Retinal pigment epithelial cell (primary cell): ENCODE measurements at regions not wholly inside any gene's neighbourhood (a gene's known extent, or its start where the extent isn't known, plus 50 kb on each side); places are given as distances from the start of the nearest gene placed in this dataset.
"Not testable (repeated sequence)": the region's sequence is repeated elsewhere in the genome, so short reads cannot be mapped to it uniquely, and the experiment has no call there.

Experiments
- DNase-seq: peaks from one replicate; pipeline ENCODE4 v3.0.0-alpha.2; 2010; ENCODE audit warnings: low read depth
- H3K4me3 ChIP-seq: 2 replicates; pipeline ENCODE4 v1.5.1; 2011; ENCODE audit warnings: mild to moderate bottlenecking, low read length, control low read depth, moderate library complexity
- TF ChIP-seq, protein P1 (sequence below): conservative IDR thresholded peaks from 2 replicates; pipeline ENCODE4 v1.5.1; 2011; ENCODE audit warnings: low read depth, low read length, control low read depth, inconsistent platforms

DNA sequence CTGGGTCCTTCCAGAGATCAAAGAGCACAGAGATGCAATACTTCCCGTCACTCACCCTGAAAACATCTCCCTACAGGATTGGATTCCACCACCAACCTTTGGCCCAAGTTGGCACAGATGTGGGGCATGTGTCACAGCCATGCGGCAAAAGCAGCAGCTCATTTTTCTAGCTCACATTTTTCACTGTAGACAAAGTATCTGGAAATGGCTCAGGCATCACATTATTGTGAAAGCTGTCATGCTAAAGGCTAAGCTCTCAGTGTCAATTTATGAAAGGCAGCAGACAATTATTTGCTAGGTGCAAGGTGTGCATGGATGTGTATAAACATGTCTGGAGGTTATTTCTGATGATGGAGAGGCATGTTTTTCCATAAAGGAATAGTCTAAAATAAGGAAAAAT, 213.3 kb upstream of the PRNP start:
- DNase-seq, result no peak
- TF ChIP-seq, protein P1, sequence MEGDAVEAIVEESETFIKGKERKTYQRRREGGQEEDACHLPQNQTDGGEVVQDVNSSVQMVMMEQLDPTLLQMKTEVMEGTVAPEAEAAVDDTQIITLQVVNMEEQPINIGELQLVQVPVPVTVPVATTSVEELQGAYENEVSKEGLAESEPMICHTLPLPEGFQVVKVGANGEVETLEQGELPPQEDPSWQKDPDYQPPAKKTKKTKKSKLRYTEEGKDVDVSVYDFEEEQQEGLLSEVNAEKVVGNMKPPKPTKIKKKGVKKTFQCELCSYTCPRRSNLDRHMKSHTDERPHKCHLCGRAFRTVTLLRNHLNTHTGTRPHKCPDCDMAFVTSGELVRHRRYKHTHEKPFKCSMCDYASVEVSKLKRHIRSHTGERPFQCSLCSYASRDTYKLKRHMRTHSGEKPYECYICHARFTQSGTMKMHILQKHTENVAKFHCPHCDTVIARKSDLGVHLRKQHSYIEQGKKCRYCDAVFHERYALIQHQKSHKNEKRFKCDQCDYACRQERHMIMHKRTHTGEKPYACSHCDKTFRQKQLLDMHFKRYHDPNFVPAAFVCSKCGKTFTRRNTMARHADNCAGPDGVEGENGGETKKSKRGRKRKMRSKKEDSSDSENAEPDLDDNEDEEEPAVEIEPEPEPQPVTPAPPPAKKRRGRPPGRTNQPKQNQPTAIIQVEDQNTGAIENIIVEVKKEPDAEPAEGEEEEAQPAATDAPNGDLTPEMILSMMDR, result no peak
- H3K4me3 ChIP-seq, result no peak overlapping the region

DNA sequence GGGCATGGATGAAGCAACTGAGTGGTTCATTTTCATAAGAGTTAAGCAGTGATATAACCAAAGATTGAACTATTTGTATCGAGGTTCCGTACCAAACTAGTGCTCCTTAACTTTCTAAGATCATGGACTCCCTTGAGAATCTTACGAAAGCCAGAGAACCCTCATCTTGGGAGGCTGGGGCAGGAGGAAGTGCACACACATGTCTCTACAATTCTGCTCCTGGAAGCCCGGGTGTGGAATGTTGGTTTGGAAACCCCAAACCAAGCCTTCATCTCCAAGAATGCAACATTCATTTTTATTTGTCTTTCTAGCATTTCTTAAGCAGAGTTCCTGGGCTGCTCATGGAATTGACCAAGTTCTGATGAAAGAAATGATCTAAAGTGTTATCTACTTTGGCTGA, 215.0 kb upstream of the PRNP start:
- no peak for DNase-seq
- TF ChIP-seq, protein P1, result no peak
- no peak overlapping the region for H3K4me3 ChIP-seq

DNA sequence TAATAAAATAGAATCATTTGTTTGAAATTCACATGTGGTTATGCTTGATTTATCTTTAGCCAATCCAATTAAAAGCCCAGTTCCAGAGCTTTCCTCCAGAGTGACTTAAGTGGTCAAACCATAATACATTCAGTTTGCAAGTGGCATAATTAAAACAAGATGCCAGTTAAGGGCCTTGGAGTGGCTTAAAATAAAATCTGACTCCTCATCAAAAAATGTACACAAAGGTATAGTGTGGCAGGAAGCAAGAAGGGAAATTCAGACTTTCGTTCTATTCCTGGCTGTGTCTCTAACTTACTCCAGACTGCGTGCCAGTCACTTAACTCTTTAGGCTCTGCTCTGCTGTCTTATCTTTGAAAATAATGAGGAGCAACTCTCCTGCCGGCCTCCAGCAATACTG, 215.9 kb upstream of the PRNP start:
- peak; percentile 45 for DNase-seq

DNA sequence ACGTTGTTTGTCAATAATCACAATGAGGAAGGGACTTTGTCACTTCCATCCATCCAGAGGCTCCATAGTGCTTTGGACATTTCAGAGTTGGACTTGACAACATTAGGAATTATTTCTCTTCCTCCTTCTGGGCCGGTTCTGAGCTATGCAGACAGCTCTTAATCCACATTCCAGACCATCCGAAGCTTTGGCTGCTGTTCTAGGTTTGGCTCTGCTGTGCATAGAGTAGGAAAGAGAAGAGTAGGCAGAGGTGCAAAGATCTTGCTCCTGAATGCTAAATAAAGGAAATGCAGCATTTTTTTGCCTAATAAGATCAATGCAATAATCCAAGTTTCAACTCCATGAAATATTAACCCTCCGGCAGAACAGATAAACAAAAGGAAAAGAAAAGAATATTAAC, 216.3 kb upstream of the PRNP start:
- TF ChIP-seq, protein P1, result no peak
- H3K4me3 ChIP-seq, result no peak overlapping the region
- DNase-seq, result no peak

More for the DNA sequence above, 215.9 kb upstream of the PRNP start:
- TF ChIP-seq, protein P1, result no peak
- H3K4me3 ChIP-seq, result no peak overlapping the region

DNA sequence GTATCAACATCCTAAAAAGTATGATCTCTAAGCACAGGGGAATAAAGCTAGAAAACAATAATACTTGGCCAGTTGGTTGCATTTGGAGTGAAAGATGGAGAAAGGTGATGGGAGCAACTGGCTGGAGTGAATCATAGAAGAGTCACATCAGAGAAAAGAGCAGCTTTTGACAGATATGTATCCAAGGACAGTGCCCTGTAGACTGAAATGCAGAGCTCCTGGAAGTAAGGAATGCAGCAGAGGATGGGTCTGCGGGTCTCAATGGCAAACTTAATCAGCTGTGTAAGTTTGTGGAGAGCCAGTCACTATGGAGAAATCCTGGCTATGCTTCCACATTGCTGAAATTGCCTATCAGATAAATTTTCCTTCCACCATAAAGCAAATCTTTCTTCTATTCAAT, 218.1 kb upstream of the PRNP start:
- no peak overlapping the region for H3K4me3 ChIP-seq
- DNase-seq, result no peak
- TF ChIP-seq, protein P1, result no peak

DNA sequence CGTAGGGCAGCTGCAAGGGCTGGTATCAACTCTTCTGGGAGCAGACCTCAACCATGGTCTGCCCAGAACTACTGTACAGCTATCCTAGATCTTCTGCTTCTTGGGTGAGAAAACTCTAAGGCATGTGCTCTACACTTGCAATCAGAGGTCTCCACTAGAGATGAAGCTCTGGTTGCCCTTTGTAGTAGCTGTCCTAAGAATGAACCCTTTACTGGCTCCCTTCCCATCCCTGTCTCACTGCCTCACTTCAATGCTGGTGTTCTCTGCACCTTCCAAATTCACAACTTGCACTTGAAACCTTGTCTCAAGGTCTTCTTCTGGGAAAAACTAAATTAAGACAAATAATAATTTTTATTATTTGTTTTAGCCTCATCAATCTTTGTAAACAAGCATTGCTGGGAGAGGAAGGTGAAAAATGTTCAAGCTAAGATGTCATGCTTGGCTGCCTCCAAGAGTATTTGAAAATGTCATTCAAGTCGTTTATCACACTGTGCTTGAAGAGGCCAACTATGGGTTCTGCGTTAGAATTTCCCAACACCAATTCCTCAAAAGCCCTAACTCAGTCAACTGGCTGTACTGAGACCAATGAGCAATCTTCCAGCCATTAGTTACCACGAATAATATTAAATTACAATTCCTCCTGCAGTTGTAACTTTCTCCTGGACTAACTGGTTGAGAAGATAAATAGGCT, 216.9 kb upstream of the ADRA1D start:
- no peak overlapping the region for H3K4me3 ChIP-seq
- TF ChIP-seq, protein P1, result no peak
- DNase-seq, result no peak

DNA sequence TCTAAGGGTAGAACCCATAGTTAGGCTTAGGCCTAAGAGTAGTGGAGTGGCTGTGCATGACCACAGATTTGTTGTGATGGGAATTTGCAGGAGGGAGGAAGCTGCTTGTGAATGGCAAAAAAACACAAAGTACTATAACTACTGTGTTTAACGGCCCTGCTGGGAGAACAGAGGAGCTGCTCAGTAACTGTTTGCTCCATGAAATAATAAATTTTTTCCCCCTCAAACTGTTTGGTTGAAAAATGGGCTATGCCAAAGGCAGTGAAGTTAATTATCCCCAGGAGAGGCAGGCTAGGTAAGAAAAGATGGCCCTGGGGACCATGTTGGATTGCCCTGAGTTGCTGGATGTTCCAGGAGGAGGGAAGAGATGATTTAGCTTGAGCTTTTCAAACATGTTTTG, 216.1 kb upstream of the ADRA1D start:
- TF ChIP-seq, protein P1, result no peak
- no peak for DNase-seq
- no peak overlapping the region for H3K4me3 ChIP-seq

DNA sequence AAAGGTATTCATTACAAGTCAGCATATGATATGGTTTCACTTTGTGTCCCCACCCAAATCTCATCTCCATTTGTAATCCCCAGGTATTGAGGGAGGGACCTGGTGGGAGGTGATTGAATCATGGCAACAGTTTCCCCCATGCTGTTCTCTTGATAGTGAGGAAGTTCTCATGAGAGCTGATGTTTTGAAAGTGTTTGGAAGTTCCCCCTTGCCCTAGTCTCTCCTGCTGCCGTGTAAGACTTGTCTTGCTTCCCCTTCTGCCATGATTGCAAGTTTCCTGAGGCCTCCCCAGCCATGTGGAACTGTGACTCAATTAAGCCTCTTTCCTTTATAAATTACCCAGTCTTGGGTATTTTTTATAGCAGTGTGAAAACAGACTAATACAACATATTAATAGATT, 213.7 kb upstream of the ADRA1D start:
- H3K4me3 ChIP-seq, DNase-seq: not testable (repeated sequence)
